IMR-90 (cell line): ENCODE measurements at regions not wholly inside any gene's neighbourhood (a gene's known extent, or its start where the extent isn't known, plus 50 kb on each side); places are given as distances from the start of the nearest gene placed in this dataset.
A peak's percentile ranks its signal among the peaks of the same experiment; 100 is the strongest.

Experiments used
- CHD1 ChIP-seq: IDR thresholded peaks from 2 replicates; pipeline ENCODE4 v1.6.1; 2012; ENCODE audit warnings: low read depth, low read length, improper control_type of control experiment
- CTCF ChIP-seq: conservative IDR thresholded peaks from 2 replicates; pipeline ENCODE4 v1.5.1; 2012; ENCODE audit warnings: mild to moderate bottlenecking, low read depth, low read length, improper control_type of control experiment
- FOS ChIP-seq: fragments of 150-350 bp; IDR thresholded peaks from 2 replicates; pipeline ENCODE4 v1.6.1; 2016; ENCODE audit warnings: low read depth, low read length
- MAZ ChIP-seq: IDR thresholded peaks from 2 replicates; pipeline ENCODE4 v1.6.1; 2012; ENCODE audit warnings: low read depth, mild to moderate bottlenecking, low read length, improper control_type of control experiment, moderate library complexity, borderline replicate concordance
- MXI1 ChIP-seq: IDR thresholded peaks from 2 replicates; pipeline ENCODE4 v1.6.1; 2012; ENCODE audit warnings: low read depth, mild to moderate bottlenecking, low read length, moderate library complexity, borderline replicate concordance
- NFE2L2 ChIP-seq: fragments of 150-350 bp; IDR thresholded peaks from 2 replicates; pipeline ENCODE4 v1.6.1; 2016; ENCODE audit warnings: low read depth, mild to moderate bottlenecking, low read length
- POLR2A ChIP-seq: IDR thresholded peaks from 2 replicates; pipeline ENCODE4 v1.6.1; 2012; ENCODE audit warnings: mild to moderate bottlenecking, low read depth, low read length
- RCOR1 ChIP-seq: IDR thresholded peaks from 2 replicates; pipeline ENCODE4 v1.6.1; 2012; ENCODE audit warnings: mild to moderate bottlenecking, low read length, improper control_type of control experiment; ENCODE audit not compliant: insufficient replicate concordance
- RFX5 ChIP-seq: IDR thresholded peaks from 2 replicates; pipeline ENCODE4 v1.8.0; 2012; ENCODE audit warnings: low read depth, mild to moderate bottlenecking, low read length, moderate library complexity
- SMC3 ChIP-seq: fragments of 150-350 bp; IDR thresholded peaks from 2 replicates; pipeline ENCODE4 v1.6.1; 2016; ENCODE audit warnings: low read depth, mild to moderate bottlenecking, antibody characterized with exemption, low read length, moderate library complexity
- USF2 ChIP-seq: fragments of 150-350 bp; IDR thresholded peaks from 2 replicates; pipeline ENCODE4 v1.6.1; 2017; ENCODE audit warnings: mild to moderate bottlenecking, antibody characterized with exemption, low read length, low read depth

GRCh38 chr1:104648269-104648691 lies 898.6 kb downstream of the AMY1C start:
- TF ChIP-seq POLR2A: no peak
- no peak for TF ChIP-seq SMC3
- TF ChIP-seq FOS: no peak
- 0 out of 2 replicates have a peak, but pooled peaks have one; percentile 9 for TF ChIP-seq CTCF
- no peak for TF ChIP-seq MXI1
- no peak for TF ChIP-seq RFX5
- TF ChIP-seq USF2: no peak
- no peak for TF ChIP-seq RCOR1
- no peak for TF ChIP-seq MAZ
- no peak for TF ChIP-seq CHD1
- TF ChIP-seq NFE2L2: no peak
